MCF 10A (cell line): ENCODE measurements at regions not wholly inside any gene's neighbourhood (a gene's known extent, or its start where the extent isn't known, plus 50 kb on each side); places are given as distances from the start of the nearest gene placed in this dataset.

Experiments
- BruUV-seq: library from RNA; stranded (reverse); fragments of 400-500 nt; replicated peaks from 2 replicates; lab custom pipeline; 2021; lab: Mats Ljungman, UMichigan
- CTCF ChIA-PET: fragments of 300-600 bp; sonication (Branson Sonifier 250); formaldehyde crosslinking; extraction: SDS; loops from one replicate; lab custom pipeline; 2021; ENCODE audit warnings: antibody characterized with exemption, inconsistent platforms; lab: Yijun Ruan, JAX
- POLR2A ChIA-PET: fragments of 300-600, 350-650 bp; sonication (Branson Sonifier 250); formaldehyde crosslinking; extraction: SDS; loops from one replicate; lab custom pipeline; 2020; ENCODE audit warnings: antibody characterized with exemption, inconsistent platforms; lab: Yijun Ruan, JAX
- DNase-seq: peaks from one replicate; pipeline ENCODE4 v3.0.0-alpha.2; 2018; ENCODE audit not compliant: unreplicated experiment
- H3K27ac Mint-ChIP-seq: one replicate; pipeline ENCODE4 v1.8.0; 2022; ENCODE audit warnings: mild to moderate bottlenecking, low read depth, mixed read lengths; ENCODE audit not compliant: unreplicated experiment
- H3K27me3 Mint-ChIP-seq: one replicate; pipeline ENCODE4 v1.8.0; 2022; ENCODE audit warnings: mixed read lengths; ENCODE audit not compliant: insufficient read depth, unreplicated experiment
- H3K36me3 Mint-ChIP-seq: one replicate; pipeline ENCODE4 v1.8.0; 2022; ENCODE audit warnings: mild to moderate bottlenecking, moderate library complexity, mixed read lengths; ENCODE audit not compliant: insufficient read depth, unreplicated experiment
- H3K4me1 Mint-ChIP-seq: one replicate; pipeline ENCODE4 v1.8.0; 2022; ENCODE audit warnings: mixed read lengths; ENCODE audit not compliant: insufficient read depth, unreplicated experiment
- H3K4me3 Mint-ChIP-seq: one replicate; pipeline ENCODE4 v1.8.0; 2022; ENCODE audit warnings: mild to moderate bottlenecking, moderate library complexity, mixed read lengths; ENCODE audit not compliant: unreplicated experiment
- H3K9me3 Mint-ChIP-seq: one replicate; pipeline ENCODE4 v1.8.0; 2022; ENCODE audit warnings: mixed read lengths; ENCODE audit not compliant: unreplicated experiment
- intact Hi-C: fragments of 100-400 bp; cut with micrococcal nuclease; formaldehyde crosslinking; loops from 2 replicates; pipeline ENCODE4 v1.14.1; 2022
- TF ChIP-seq, protein P1 (sequence below): fragments of 200-600 bp; IDR thresholded peaks from one replicate; pipeline ENCODE4 v1.8.0; 2022; ENCODE audit warnings: antibody characterized with exemption, mild to moderate bottlenecking; ENCODE audit not compliant: unreplicated experiment

DNA sequence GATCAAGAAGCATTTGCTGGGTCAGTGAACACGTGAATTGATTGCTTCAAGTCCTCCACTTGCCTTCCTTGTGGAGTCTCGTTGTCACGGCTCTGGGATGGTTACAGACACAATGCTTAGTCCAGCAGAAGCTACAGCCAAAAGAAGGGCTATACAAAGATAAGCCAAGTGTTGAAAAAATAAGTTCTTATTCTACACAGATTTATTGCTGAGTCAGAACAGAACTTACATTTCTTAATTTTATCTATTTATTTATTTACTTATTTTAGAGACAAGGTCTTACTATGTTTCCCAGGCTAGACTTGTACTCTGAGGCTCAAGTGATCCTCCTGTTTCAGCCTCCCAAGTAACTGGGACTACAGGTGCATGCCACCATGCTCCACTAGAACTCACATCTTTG is 199.0 kb downstream of the MYLK4 start:
- CTCF ChIA-PET = no interaction called here

DNA sequence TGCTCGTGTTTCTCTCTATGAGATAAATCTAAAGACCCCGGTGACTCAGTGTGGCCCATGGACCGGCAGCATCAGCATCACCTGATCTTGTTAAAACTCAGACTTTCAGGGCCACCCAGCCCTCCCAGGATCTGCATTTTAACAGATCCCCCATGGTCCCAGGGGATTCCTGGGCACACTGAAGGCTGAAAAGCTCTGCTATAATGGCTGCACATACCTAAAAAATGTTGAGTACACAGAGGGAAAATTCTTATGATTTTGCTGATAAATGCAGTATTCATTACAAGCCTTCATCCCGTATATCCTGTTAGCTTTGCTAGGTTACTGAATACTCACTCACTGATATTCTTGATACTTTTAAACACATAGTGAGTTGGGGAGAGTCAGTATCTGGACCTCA is 200.5 kb downstream of the MYLK4 start:
- Mint-ChIP-seq H3K4me1 (peaks cover 4% of the 10 kb centered on the region), H3K27ac (no peak overlapping the region), H3K27me3 (no peaks in the 10 kb centered on the region), H3K4me3 (no peak overlapping the region), H3K36me3 (no peaks in the 10 kb centered on the region), H3K9me3 (peaks cover 7% of the 10 kb centered on the region)
- POLR2A ChIA-PET = no interaction called here
- TF ChIP-seq, protein P1, sequence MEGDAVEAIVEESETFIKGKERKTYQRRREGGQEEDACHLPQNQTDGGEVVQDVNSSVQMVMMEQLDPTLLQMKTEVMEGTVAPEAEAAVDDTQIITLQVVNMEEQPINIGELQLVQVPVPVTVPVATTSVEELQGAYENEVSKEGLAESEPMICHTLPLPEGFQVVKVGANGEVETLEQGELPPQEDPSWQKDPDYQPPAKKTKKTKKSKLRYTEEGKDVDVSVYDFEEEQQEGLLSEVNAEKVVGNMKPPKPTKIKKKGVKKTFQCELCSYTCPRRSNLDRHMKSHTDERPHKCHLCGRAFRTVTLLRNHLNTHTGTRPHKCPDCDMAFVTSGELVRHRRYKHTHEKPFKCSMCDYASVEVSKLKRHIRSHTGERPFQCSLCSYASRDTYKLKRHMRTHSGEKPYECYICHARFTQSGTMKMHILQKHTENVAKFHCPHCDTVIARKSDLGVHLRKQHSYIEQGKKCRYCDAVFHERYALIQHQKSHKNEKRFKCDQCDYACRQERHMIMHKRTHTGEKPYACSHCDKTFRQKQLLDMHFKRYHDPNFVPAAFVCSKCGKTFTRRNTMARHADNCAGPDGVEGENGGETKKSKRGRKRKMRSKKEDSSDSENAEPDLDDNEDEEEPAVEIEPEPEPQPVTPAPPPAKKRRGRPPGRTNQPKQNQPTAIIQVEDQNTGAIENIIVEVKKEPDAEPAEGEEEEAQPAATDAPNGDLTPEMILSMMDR = no peak
- CTCF ChIA-PET = no interaction called here
- DNase-seq = no peak
- intact Hi-C loops = no loop called here
- no TSS peak for BruUV-seq

More for the DNA sequence above, 199.0 kb downstream of the MYLK4 start:
- DNase-seq = no peak
- no TSS peak for BruUV-seq
- Mint-ChIP-seq H3K36me3 (no peaks in the 10 kb centered on the region), H3K9me3 (peaks cover 7% of the 10 kb centered on the region), H3K4me1 (no peaks in the 10 kb centered on the region), H3K4me3 (no peak overlapping the region), H3K27me3 (no peaks in the 10 kb centered on the region), H3K27ac (no peak overlapping the region)
- intact Hi-C loops = no loop called here
- POLR2A ChIA-PET = no interaction called here
- TF ChIP-seq, protein P1 = no peak

DNA sequence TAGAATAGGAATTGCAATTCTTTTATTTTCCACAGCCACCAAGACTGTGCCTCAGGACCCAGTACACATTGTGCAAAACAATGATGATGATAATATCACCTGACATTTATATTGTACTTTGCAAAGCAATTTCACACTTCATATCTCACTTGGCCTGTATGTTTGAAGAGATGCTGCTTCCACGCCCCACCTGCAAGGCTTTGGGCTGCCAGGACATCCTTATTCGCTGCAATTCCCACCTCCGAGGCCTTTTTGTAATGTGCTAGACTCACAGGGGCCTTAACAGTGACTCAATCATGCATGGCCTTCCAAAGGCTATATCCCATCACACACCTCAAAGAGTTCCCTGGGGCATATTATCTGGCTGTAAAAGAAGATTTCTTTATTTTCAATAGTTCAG is 200.9 kb downstream of the MYLK4 start:
- POLR2A ChIA-PET = no interaction called here
- Mint-ChIP-seq H3K27me3 (no peaks in the 10 kb centered on the region), H3K9me3 (peaks cover 7% of the 10 kb centered on the region), H3K4me1 (peaks cover 4% of the 10 kb centered on the region), H3K36me3 (no peaks in the 10 kb centered on the region), H3K4me3 (no peak overlapping the region), H3K27ac (no peak overlapping the region)
- intact Hi-C loops = no loop called here
- CTCF ChIA-PET = no interaction called here
- no TSS peak for BruUV-seq
- TF ChIP-seq, protein P1 = no peak
- no peak for DNase-seq

DNA sequence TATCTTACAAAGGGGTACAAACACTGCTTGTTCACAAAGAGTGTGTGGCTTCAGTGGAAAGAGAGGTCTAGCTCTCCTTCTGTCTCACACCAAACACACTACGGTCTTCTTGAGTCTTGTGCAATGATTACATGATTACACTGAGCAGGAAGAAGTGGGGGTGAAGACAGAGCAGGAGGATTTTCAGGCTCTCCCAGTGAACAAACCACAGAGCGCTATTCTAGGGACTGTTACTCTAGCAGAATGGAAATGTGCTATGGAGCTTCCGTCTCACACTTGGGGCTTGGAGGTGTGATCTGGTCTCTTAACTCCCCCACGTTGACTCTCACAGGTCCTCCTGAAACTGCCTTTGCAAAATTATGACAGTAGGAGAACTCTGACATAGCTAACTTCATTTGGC is 203.4 kb downstream of the MYLK4 start:
- H3K4me3 Mint-ChIP-seq = no peak overlapping the region
- POLR2A ChIA-PET = no interaction called here
- H3K27ac Mint-ChIP-seq = no peak overlapping the region
- H3K36me3 Mint-ChIP-seq = no peaks in the 10 kb centered on the region
- intact Hi-C loops = no loop called here
- TF ChIP-seq, protein P1 = no peak
- H3K27me3 Mint-ChIP-seq = no peaks in the 10 kb centered on the region
- CTCF ChIA-PET = no interaction called here
- no peak for DNase-seq
- H3K9me3 Mint-ChIP-seq = peaks cover 7% of the 10 kb centered on the region
- BruUV-seq = no TSS peak
- H3K4me1 Mint-ChIP-seq = peaks cover 17% of the 10 kb centered on the region
